Lower leg skin (tissue), 4 donors: ENCODE measurements at regions not wholly inside any gene's neighbourhood (a gene's known extent, or its start where the extent isn't known, plus 50 kb on each side); places are given as distances from the start of the nearest gene placed in this dataset.

Experiments used
- DNase-seq, 2 donors: peaks; one replicate each; pipeline ENCODE4 v3.0.0-alpha.2; 2019; ENCODE audit warnings: low spot score in 2 of 2
- H3K4me3 ChIP-seq: fragments of 200-600 bp; sonication (generic); 2 replicates; pipeline ENCODE4 v1.5.1; 2017; ENCODE audit warnings: mild to moderate bottlenecking, low read depth; ENCODE audit not compliant: poor library complexity, severe bottlenecking
- POLR2A ChIP-seq, 2 donors: fragments of 450-650 bp; IDR thresholded peaks; one replicate each; pipeline ENCODE4 v1.6.1; 2016 to 2017; ENCODE audit warnings: antibody characterized with exemption in 2 of 2, mild to moderate bottlenecking in 1 of 2, moderate library complexity in 1 of 2
- WGBS, 2 donors: methylation state at CpG; one replicate each; pipeline ENCODE4 v1.1.5; 2018; 5-methylcytosine and 5-hydroxymethylcytosine counted together
- intact Hi-C: fragments of 100-400 bp; cut with DNase I; formaldehyde crosslinking; loops from one replicate; pipeline ENCODE4 v1.15.0; 2023; ENCODE audit warnings: low total_unique reads
- TF ChIP-seq, protein P1 (sequence below), 3 donors: fragments of 450-650 bp; IDR thresholded peaks; one replicate each; pipeline ENCODE4 v1.5.1; 2016; ENCODE audit warnings: antibody characterized with exemption in 3 of 3, mild to moderate bottlenecking in 3 of 3, moderate library complexity in 2 of 3

DNA sequence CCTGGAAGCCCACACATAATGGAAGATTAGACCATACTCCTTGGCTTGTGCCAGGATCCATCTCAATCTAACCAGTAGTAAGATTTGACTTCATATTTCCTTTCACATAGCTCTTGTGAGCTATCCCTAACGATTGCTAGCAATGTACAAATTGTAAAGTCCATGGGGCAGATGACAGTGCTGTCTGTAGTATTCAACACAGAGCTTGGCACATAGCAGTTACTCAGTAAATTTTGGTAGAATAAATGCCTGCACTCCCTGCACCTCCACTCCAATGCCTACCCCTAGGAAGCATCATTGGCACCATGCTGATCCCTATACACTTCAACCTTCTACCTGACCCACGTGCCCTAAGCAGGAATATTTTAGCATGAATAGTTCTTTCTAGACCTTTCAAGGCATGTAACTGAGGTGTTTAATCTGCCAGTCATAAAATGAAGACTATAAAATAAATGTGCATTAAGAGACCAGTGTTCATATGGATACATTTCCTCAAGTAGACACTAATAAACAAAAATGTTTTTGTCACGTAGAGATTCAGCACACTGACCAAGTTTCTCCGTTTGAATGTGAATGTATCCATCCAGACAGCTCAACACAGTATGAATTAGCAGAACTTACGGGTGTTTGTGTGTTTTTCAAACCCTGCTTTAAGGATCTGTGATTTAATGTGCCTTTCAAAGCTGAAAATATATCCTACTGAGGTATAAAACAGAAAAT, 98.8 kb downstream of the BMP4 start:
- TF ChIP-seq POLR2A (IDR thresholded peaks at IDR 0.05): no peak
- TF ChIP-seq, protein P1, sequence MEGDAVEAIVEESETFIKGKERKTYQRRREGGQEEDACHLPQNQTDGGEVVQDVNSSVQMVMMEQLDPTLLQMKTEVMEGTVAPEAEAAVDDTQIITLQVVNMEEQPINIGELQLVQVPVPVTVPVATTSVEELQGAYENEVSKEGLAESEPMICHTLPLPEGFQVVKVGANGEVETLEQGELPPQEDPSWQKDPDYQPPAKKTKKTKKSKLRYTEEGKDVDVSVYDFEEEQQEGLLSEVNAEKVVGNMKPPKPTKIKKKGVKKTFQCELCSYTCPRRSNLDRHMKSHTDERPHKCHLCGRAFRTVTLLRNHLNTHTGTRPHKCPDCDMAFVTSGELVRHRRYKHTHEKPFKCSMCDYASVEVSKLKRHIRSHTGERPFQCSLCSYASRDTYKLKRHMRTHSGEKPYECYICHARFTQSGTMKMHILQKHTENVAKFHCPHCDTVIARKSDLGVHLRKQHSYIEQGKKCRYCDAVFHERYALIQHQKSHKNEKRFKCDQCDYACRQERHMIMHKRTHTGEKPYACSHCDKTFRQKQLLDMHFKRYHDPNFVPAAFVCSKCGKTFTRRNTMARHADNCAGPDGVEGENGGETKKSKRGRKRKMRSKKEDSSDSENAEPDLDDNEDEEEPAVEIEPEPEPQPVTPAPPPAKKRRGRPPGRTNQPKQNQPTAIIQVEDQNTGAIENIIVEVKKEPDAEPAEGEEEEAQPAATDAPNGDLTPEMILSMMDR (IDR thresholded peaks at IDR 0.05): no peak
- WGBS, 2 donors: 84 to 88% methylated on average over 5 of the region's 5 CpGs
- DNase-seq: no peak
- intact Hi-C loops: no loop called here
- H3K4me3 ChIP-seq: no peak overlapping the region

DNA sequence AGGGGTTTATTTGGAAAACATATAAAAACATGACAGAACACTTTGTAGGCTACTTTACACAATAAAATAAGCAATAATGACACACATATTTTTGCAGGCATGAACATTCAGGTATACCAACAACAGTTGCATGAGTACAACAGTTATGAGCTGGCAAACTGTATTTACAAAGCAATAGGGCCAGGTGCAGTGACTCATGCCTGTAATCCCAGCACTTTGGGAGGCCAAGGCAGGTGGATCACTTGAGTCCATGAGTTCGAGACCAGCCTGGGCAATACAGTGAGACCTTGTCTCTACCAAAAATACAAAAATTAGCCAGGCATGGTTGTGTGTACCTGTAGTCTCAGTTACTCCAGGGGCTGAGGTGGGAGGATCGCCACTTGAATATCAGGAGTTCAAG, 101.1 kb downstream of the BMP4 start:
- H3K4me3 ChIP-seq: no peak overlapping the region
- intact Hi-C loops: no loop called here
- WGBS, 2 donors: 48 to 78% methylated on average over 2 of the region's 2 CpGs
- TF ChIP-seq, protein P1 (IDR thresholded peaks at IDR 0.05): no peak
- no peak for TF ChIP-seq POLR2A (IDR thresholded peaks at IDR 0.05)
- no peak for DNase-seq

DNA sequence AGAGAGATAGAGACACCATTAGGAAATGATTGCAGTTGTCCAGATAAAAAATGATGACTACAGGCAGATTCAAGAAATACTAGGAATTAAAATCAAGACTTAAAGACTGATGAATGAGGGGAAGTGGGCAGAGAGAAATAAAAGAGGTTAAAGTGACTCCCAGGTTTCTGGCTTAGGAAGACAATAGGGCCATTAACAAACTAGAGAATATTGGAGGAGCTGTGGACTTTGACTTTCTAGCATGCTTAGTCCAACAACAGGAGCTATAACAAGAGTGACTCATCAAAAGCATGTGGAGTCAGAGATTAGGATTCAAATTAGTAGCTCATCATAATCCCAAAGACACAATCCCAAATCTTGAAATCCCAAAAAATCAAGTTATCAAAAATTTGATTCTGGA, 101.5 kb downstream of the BMP4 start:
- DNase-seq: no peak
- TF ChIP-seq, protein P1 (IDR thresholded peaks at IDR 0.05): no peak
- no peak for TF ChIP-seq POLR2A (IDR thresholded peaks at IDR 0.05)
- intact Hi-C loops: no loop called here
- H3K4me3 ChIP-seq: no peak overlapping the region

DNA sequence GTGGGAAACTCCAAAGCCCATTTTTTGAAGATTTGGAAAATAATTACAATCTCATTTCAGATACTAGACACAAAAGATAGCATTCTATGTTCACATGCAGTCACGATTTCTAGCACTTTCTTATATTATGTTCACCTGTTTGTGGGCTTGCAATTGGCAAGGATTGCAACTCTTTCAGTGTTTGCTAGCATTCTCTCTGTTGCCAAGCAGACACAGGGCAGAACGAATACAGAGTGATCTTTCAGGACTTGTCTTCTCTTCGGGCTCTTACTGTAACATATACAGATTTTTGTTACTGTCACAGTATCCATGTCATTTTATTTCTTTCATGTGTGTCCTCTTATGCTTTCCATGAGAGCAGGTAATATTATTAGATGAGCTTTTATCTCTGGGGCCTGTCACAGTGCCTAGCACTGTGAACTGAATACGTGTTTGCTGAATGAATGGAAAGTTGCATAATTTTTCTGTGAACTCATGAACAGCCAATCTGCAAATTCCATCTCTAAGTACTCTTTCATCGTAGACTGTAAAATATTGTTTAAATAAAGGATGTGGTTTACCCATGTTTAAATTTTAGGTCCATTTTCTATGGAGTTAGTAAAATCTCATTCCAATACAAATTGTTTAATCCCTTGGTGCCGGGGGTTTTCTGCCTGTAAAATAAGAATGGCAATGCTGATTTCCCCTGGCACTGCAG, 105.1 kb downstream of the BMP4 start:
- WGBS, 2 donors: 71 to 80% methylated on average over 6 of the region's 6 CpGs
- TF ChIP-seq, protein P1 (IDR thresholded peaks at IDR 0.05): no peak
- no peak for TF ChIP-seq POLR2A (IDR thresholded peaks at IDR 0.05)
- H3K4me3 ChIP-seq: no peak overlapping the region
- DNase-seq: no peak
- intact Hi-C loops: no loop called here

DNA sequence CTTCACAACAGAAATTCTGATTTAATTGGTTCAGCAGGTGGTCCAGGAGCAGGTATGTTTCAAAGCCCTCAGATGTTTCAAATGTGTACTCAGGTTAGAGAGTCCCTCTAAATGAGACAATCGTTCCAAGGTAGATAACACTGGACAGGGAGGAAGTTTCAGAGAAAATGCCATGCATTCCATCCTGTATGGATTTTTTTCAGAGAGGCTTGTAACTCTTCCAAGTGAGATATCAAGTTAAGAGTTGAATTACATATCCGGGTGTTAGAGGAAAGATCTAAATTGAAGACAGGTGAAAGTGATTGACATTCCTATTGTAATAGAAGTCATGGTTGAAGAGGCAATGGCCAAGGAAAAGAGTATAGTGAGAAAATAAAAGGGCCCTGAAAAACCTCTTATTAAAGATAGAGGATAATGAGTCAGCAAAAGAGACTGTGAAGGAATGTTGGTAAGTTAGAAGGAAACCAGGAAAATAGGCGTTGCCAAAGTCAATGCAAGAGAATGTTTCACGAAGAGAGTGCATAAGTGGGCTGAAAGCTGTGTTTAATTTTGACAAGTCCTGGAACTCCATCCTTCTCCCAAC, 105.8 kb downstream of the BMP4 start:
- 43 to 45% methylated on average over 4 of the region's 4 CpGs for WGBS, 2 donors
- intact Hi-C loops: no loop called here
- H3K4me3 ChIP-seq: no peak overlapping the region
- DNase-seq: no peak
- TF ChIP-seq, protein P1 (IDR thresholded peaks at IDR 0.05): no peak
- no peak for TF ChIP-seq POLR2A (IDR thresholded peaks at IDR 0.05)
